AML-193 (cell line): ENCODE measurements at regions not wholly inside any gene's neighbourhood (a gene's known extent, or its start where the extent isn't known, plus 50 kb on each side); places are given as distances from the start of the nearest gene placed in this dataset.
"Not testable (repeated sequence)": the region's sequence is repeated elsewhere in the genome, so short reads cannot be mapped to it uniquely, and the experiment has no call there.

Source experiments
- DNase-seq, 2 experiments: peaks; one replicate each; lab custom pipeline; 2025; lab: John Stamatoyannopoulos, UW

GRCh38 chr1:185540295-185540694 is 193.9 kb upstream of the HMCN1 start:
- no peak for DNase-seq

GRCh38 chr1:185539277-185539943 is 194.8 kb upstream of the HMCN1 start:
- no peak for DNase-seq

- DNase-seq, result not testable (repeated sequence)
These were observed 195.8 kb upstream of the HMCN1 start for GRCh38 chr1:185538309-185538898.

- no peak for DNase-seq
These were observed 196.6 kb upstream of the HMCN1 start for GRCh38 chr1:185537596-185537995.

- DNase-seq, result no peak
These were observed 197.8 kb upstream of the HMCN1 start for GRCh38 chr1:185536165-185536920.

GRCh38 chr1:185535621-185536020 is 198.6 kb upstream of the HMCN1 start:
- DNase-seq, result peak; percentile 62 to 66

GRCh38 chr1:185534801-185535200 is 199.4 kb upstream of the HMCN1 start:
- DNase-seq, result peak; percentile 58 to 65

GRCh38 chr1:185533596-185533995 is 200.6 kb upstream of the HMCN1 start:
- no peak for DNase-seq

GRCh38 chr1:185532856-185533255 is 201.3 kb upstream of the HMCN1 start:
- no peak for DNase-seq

- no peak for DNase-seq
These were observed 202.4 kb upstream of the HMCN1 start for GRCh38 chr1:185531838-185532237.

GRCh38 chr1:185530215-185530614 is 204.0 kb upstream of the HMCN1 start:
- DNase-seq, result no peak

GRCh38 chr1:185529673-185530072 is 204.5 kb upstream of the HMCN1 start:
- DNase-seq, result no peak

GRCh38 chr1:185528084-185528676 is 206.0 kb upstream of the HMCN1 start:
- DNase-seq, result no peak

- DNase-seq, result peak; percentile 16 to 30
These were observed 207.6 kb upstream of the HMCN1 start for GRCh38 chr1:185526344-185527307.

- peak; percentile 60 to 80 for DNase-seq
These were observed 203.3 kb upstream of the IVNS1ABP start for GRCh38 chr1:185520188-185520920.

GRCh38 chr1:185517808-185518419 is 200.9 kb upstream of the IVNS1ABP start:
- DNase-seq, result no peak

GRCh38 chr1:185517301-185517700 is 200.3 kb upstream of the IVNS1ABP start:
- not testable (repeated sequence) for DNase-seq

GRCh38 chr1:185515696-185516095 is 198.7 kb upstream of the IVNS1ABP start:
- DNase-seq, result no peak

- no peak for DNase-seq
These were observed 197.3 kb upstream of the IVNS1ABP start for GRCh38 chr1:185514311-185514710.

- DNase-seq, result no peak
These were observed 195.4 kb upstream of the IVNS1ABP start for GRCh38 chr1:185512442-185512841.
